ENCODE measurements at regions not wholly inside any gene's neighbourhood (a gene's known extent, or its start where the extent isn't known, plus 50 kb on each side); places are given as distances from the start of the nearest gene placed in this dataset.

GRCh38 chr20:5434116-5434515 is 117.4 kb upstream of the PROKR2 start:
- Histone ChIP-seq H3K4me1 (ENCODE audit: control insufficient read depth in 5 of 5, insufficient read depth in 5 of 5, low read length in 5 of 5) (no peaks in the 10 kb centered on the region), H3K9me3 (ENCODE audit: control insufficient read depth in 5 of 5, low read length in 5 of 5) (peaks cover 0 to 14% (median 8%) of the 10 kb centered on the region in 5 donors), H3K27ac (ENCODE audit: low read depth, low read length) (no peak overlapping the region), H3K27me3 (ENCODE audit: control insufficient read depth in 5 of 5, insufficient read depth in 4 of 5, low read length in 5 of 5) (peaks cover 0 to 4% (median 0%) of the 10 kb centered on the region in 5 donors), H3K36me3 (ENCODE audit: control insufficient read depth in 5 of 5, insufficient read depth in 5 of 5, low read length in 5 of 5) (no peaks in the 10 kb centered on the region), H3K9ac (ENCODE audit: low read length in 5 of 5) (no peak overlapping the region), H3K4me3 (ENCODE audit: low read depth in 1 of 5, low read length in 5 of 5) (no peak overlapping the region)

GRCh38 chr20:5433352-5433751 is 116.6 kb upstream of the PROKR2 start:
- Histone ChIP-seq H3K9ac (ENCODE audit: low read length in 5 of 5) (no peak overlapping the region), H3K27me3 (ENCODE audit: control insufficient read depth in 5 of 5, insufficient read depth in 4 of 5, low read length in 5 of 5) (peaks cover 0 to 4% (median 0%) of the 10 kb centered on the region in 5 donors), H3K27ac (ENCODE audit: low read depth, low read length) (no peak overlapping the region), H3K9me3 (ENCODE audit: control insufficient read depth in 5 of 5, low read length in 5 of 5) (peaks cover 0 to 8% (median 3%) of the 10 kb centered on the region in 5 donors), H3K4me1 (ENCODE audit: control insufficient read depth in 5 of 5, insufficient read depth in 5 of 5, low read length in 5 of 5) (no peaks in the 10 kb centered on the region), H3K36me3 (ENCODE audit: control insufficient read depth in 5 of 5, insufficient read depth in 5 of 5, low read length in 5 of 5) (no peaks in the 10 kb centered on the region), H3K4me3 (ENCODE audit: low read depth in 1 of 5, low read length in 5 of 5) (no peak overlapping the region)

- Histone ChIP-seq H3K4me3 (ENCODE audit: low read depth in 1 of 5, low read length in 5 of 5) (no peak overlapping the region), H3K4me1 (ENCODE audit: control insufficient read depth in 5 of 5, insufficient read depth in 5 of 5, low read length in 5 of 5) (no peaks in the 10 kb centered on the region), H3K9ac (ENCODE audit: low read length in 5 of 5) (no peak overlapping the region), H3K27ac (ENCODE audit: low read depth, low read length) (no peak overlapping the region), H3K36me3 (ENCODE audit: control insufficient read depth in 5 of 5, insufficient read depth in 5 of 5, low read length in 5 of 5) (no peaks in the 10 kb centered on the region), H3K27me3 (ENCODE audit: control insufficient read depth in 5 of 5, insufficient read depth in 4 of 5, low read length in 5 of 5) (peaks cover 0 to 4% (median 0%) of the 10 kb centered on the region in 5 donors), H3K9me3 (ENCODE audit: control insufficient read depth in 5 of 5, low read length in 5 of 5) (peaks cover 0 to 3% (median 0%) of the 10 kb centered on the region in 5 donors)
Observed at GRCh38 chr20:5432030-5432429, 115.3 kb upstream of the PROKR2 start.

GRCh38 chr20:5430670-5431069 is 113.9 kb upstream of the PROKR2 start:
- no peaks in the 10 kb centered on the region for H3K4me1 ChIP-seq (ENCODE audit: control insufficient read depth in 5 of 5, insufficient read depth in 5 of 5, low read length in 5 of 5)
- no peak overlapping the region for H3K4me3 ChIP-seq (ENCODE audit: low read depth in 1 of 5, low read length in 5 of 5)
- H3K9me3 ChIP-seq (ENCODE audit: control insufficient read depth in 5 of 5, low read length in 5 of 5): peaks cover 0 to 6% (median 0%) of the 10 kb centered on the region in 5 donors
- peaks cover 0 to 4% (median 0%) of the 10 kb centered on the region in 5 donors for H3K27me3 ChIP-seq (ENCODE audit: control insufficient read depth in 5 of 5, insufficient read depth in 4 of 5, low read length in 5 of 5)
- no peaks in the 10 kb centered on the region for H3K36me3 ChIP-seq (ENCODE audit: control insufficient read depth in 5 of 5, insufficient read depth in 5 of 5, low read length in 5 of 5)
- no peak overlapping the region for H3K27ac ChIP-seq (ENCODE audit: low read depth, low read length)
- no peak overlapping the region for H3K9ac ChIP-seq (ENCODE audit: low read length in 5 of 5)

- Histone ChIP-seq H3K27ac (ENCODE audit: low read depth, low read length) (no peak overlapping the region), H3K9ac (ENCODE audit: low read length in 5 of 5) (no peak overlapping the region), H3K27me3 (ENCODE audit: control insufficient read depth in 5 of 5, insufficient read depth in 4 of 5, low read length in 5 of 5) (peaks cover 0 to 4% (median 0%) of the 10 kb centered on the region in 5 donors), H3K36me3 (ENCODE audit: control insufficient read depth in 5 of 5, insufficient read depth in 5 of 5, low read length in 5 of 5) (no peaks in the 10 kb centered on the region), H3K4me1 (ENCODE audit: control insufficient read depth in 5 of 5, insufficient read depth in 5 of 5, low read length in 5 of 5) (no peaks in the 10 kb centered on the region), H3K9me3 (ENCODE audit: control insufficient read depth in 5 of 5, low read length in 5 of 5) (peaks cover 3 to 17% (median 4%) of the 10 kb centered on the region in 5 donors), H3K4me3 (ENCODE audit: low read depth in 1 of 5, low read length in 5 of 5) (no peak overlapping the region)
Observed at GRCh38 chr20:5426026-5426425, 109.3 kb upstream of the PROKR2 start.

GRCh38 chr20:5416086-5416485 is 99.3 kb upstream of the PROKR2 start:
- H3K4me1 ChIP-seq (ENCODE audit: control insufficient read depth in 5 of 5, insufficient read depth in 5 of 5, low read length in 5 of 5): no peaks in the 10 kb centered on the region
- no peak overlapping the region for H3K27ac ChIP-seq (ENCODE audit: low read depth, low read length)
- H3K9me3 ChIP-seq (ENCODE audit: control insufficient read depth in 5 of 5, low read length in 5 of 5): peaks cover 0 to 3% (median 0%) of the 10 kb centered on the region in 5 donors
- no peak overlapping the region for H3K9ac ChIP-seq (ENCODE audit: low read length in 5 of 5)
- H3K4me3 ChIP-seq (ENCODE audit: low read depth in 1 of 5, low read length in 5 of 5): no peak overlapping the region
- no peaks in the 10 kb centered on the region for H3K36me3 ChIP-seq (ENCODE audit: control insufficient read depth in 5 of 5, insufficient read depth in 5 of 5, low read length in 5 of 5)
- no peaks in the 10 kb centered on the region for H3K27me3 ChIP-seq (ENCODE audit: control insufficient read depth in 5 of 5, insufficient read depth in 4 of 5, low read length in 5 of 5)

- H3K27me3 ChIP-seq (ENCODE audit: control insufficient read depth in 5 of 5, insufficient read depth in 4 of 5, low read length in 5 of 5): peaks cover 0 to 8% (median 0%) of the 10 kb centered on the region in 5 donors
- H3K4me1 ChIP-seq (ENCODE audit: control insufficient read depth in 5 of 5, insufficient read depth in 5 of 5, low read length in 5 of 5): no peaks in the 10 kb centered on the region
- H3K27ac ChIP-seq (ENCODE audit: low read depth, low read length): no peak overlapping the region
- H3K36me3 ChIP-seq (ENCODE audit: control insufficient read depth in 5 of 5, insufficient read depth in 5 of 5, low read length in 5 of 5): no peaks in the 10 kb centered on the region
- peaks cover 0 to 3% (median 0%) of the 10 kb centered on the region in 5 donors for H3K9me3 ChIP-seq (ENCODE audit: control insufficient read depth in 5 of 5, low read length in 5 of 5)
- H3K9ac ChIP-seq (ENCODE audit: low read length in 5 of 5): no peak overlapping the region
- H3K4me3 ChIP-seq (ENCODE audit: low read depth in 1 of 5, low read length in 5 of 5): no peak overlapping the region
Observed at GRCh38 chr20:5413394-5413793, 96.6 kb upstream of the PROKR2 start.

- peaks cover 0 to 10% (median 0%) of the 10 kb centered on the region in 5 donors for H3K27me3 ChIP-seq (ENCODE audit: control insufficient read depth in 5 of 5, insufficient read depth in 4 of 5, low read length in 5 of 5)
- H3K27ac ChIP-seq (ENCODE audit: low read depth, low read length): no peak overlapping the region
- no peaks in the 10 kb centered on the region for H3K9me3 ChIP-seq (ENCODE audit: control insufficient read depth in 5 of 5, low read length in 5 of 5)
- H3K4me3 ChIP-seq (ENCODE audit: low read depth in 1 of 5, low read length in 5 of 5): no peak overlapping the region
- no peaks in the 10 kb centered on the region for H3K36me3 ChIP-seq (ENCODE audit: control insufficient read depth in 5 of 5, insufficient read depth in 5 of 5, low read length in 5 of 5)
- no peaks in the 10 kb centered on the region for H3K4me1 ChIP-seq (ENCODE audit: control insufficient read depth in 5 of 5, insufficient read depth in 5 of 5, low read length in 5 of 5)
- H3K9ac ChIP-seq (ENCODE audit: low read length in 5 of 5): no peak overlapping the region
Observed at GRCh38 chr20:5410470-5410869, 93.7 kb upstream of the PROKR2 start.

- Histone ChIP-seq H3K27ac (ENCODE audit: low read depth, low read length) (no peak overlapping the region), H3K36me3 (ENCODE audit: control insufficient read depth in 5 of 5, insufficient read depth in 5 of 5, low read length in 5 of 5) (no peaks in the 10 kb centered on the region), H3K27me3 (ENCODE audit: control insufficient read depth in 5 of 5, insufficient read depth in 4 of 5, low read length in 5 of 5) (no peaks in the 10 kb centered on the region), H3K9ac (ENCODE audit: low read length in 5 of 5) (no peak overlapping the region), H3K4me3 (ENCODE audit: low read depth in 1 of 5, low read length in 5 of 5) (no peak overlapping the region), H3K9me3 (ENCODE audit: control insufficient read depth in 5 of 5, low read length in 5 of 5) (peaks cover 0 to 9% (median 0%) of the 10 kb centered on the region in 5 donors), H3K4me1 (ENCODE audit: control insufficient read depth in 5 of 5, insufficient read depth in 5 of 5, low read length in 5 of 5) (no peaks in the 10 kb centered on the region)
Observed at GRCh38 chr20:5402903-5403531, 86.3 kb upstream of the PROKR2 start.

GRCh38 chr20:5401277-5401875 is 84.6 kb upstream of the PROKR2 start:
- peaks cover 0 to 9% (median 0%) of the 10 kb centered on the region in 5 donors for H3K9me3 ChIP-seq (ENCODE audit: control insufficient read depth in 5 of 5, low read length in 5 of 5)
- no peaks in the 10 kb centered on the region for H3K27me3 ChIP-seq (ENCODE audit: control insufficient read depth in 5 of 5, insufficient read depth in 4 of 5, low read length in 5 of 5)
- no peaks in the 10 kb centered on the region for H3K4me1 ChIP-seq (ENCODE audit: control insufficient read depth in 5 of 5, insufficient read depth in 5 of 5, low read length in 5 of 5)
- H3K27ac ChIP-seq (ENCODE audit: low read depth, low read length): no peak overlapping the region
- H3K9ac ChIP-seq (ENCODE audit: low read length in 5 of 5): no peak overlapping the region
- H3K36me3 ChIP-seq (ENCODE audit: control insufficient read depth in 5 of 5, insufficient read depth in 5 of 5, low read length in 5 of 5): no peaks in the 10 kb centered on the region
- H3K4me3 ChIP-seq (ENCODE audit: low read depth in 1 of 5, low read length in 5 of 5): no peak overlapping the region
